HCT116 (cell line): ENCODE measurements at regions not wholly inside any gene's neighbourhood (a gene's known extent, or its start where the extent isn't known, plus 50 kb on each side); places are given as distances from the start of the nearest gene placed in this dataset.

Experiments used
- CTCF ChIP-seq, 3 experiments: fragments of 200-600 bp in 1 of 3; sonication (generic) in 1 of 3; IDR thresholded peaks in 2 of 3; conservative IDR thresholded peaks in 1 of 3; 2 replicates each; pipeline ENCODE4 v1.5.1; 2012 to 2017; ENCODE audit warnings: low read depth in 2 of 3, low read length in 2 of 3, antibody characterized with exemption in 1 of 3, borderline replicate concordance in 1 of 3, control low read depth in 1 of 3, mild to moderate bottlenecking in 1 of 3, mixed read lengths in 1 of 3, mixed run types in 1 of 3, moderate library complexity in 1 of 3; ENCODE audit not compliant: insufficient read depth in 1 of 3
- EGR1 ChIP-seq: IDR thresholded peaks from 2 replicates; pipeline ENCODE4 v1.6.1; 2012; ENCODE audit warnings: low read depth
- EZH2 ChIP-seq: fragments of 200-600 bp; sonication (generic); IDR thresholded peaks from 2 replicates; pipeline ENCODE4 v1.6.1; 2017; ENCODE audit warnings: antibody characterized with exemption, mixed run types
- MAX ChIP-seq: IDR thresholded peaks from 2 replicates; pipeline ENCODE4 v1.6.1; 2012
- POLR2A ChIP-seq: IDR thresholded peaks from 2 replicates; pipeline ENCODE4 v1.7.0; 2011; ENCODE audit warnings: borderline replicate concordance; ENCODE audit not compliant: insufficient read depth, insufficient read length; ENCODE audit errors: extremely low read depth
- POLR2AphosphoS5 ChIP-seq: IDR thresholded peaks from 2 replicates; pipeline ENCODE4 v1.6.1; 2011; ENCODE audit warnings: mild to moderate bottlenecking, low read depth, low read length, moderate library complexity
- REST ChIP-seq: IDR thresholded peaks from 2 replicates; pipeline ENCODE4 v1.6.1; 2012; ENCODE audit warnings: low read depth
- SIN3A ChIP-seq: IDR thresholded peaks from 2 replicates; pipeline ENCODE4 v1.6.1; 2012; ENCODE audit warnings: low read depth
- SP1 ChIP-seq: IDR thresholded peaks from 2 replicates; pipeline ENCODE4 v1.6.1; 2012; ENCODE audit warnings: low read depth
- SRF ChIP-seq: IDR thresholded peaks from 2 replicates; pipeline ENCODE4 v1.6.1; 2012; ENCODE audit warnings: low read depth
- TCF7L2 ChIP-seq: IDR thresholded peaks from 2 replicates; pipeline ENCODE4 v1.7.0; 2011; ENCODE audit warnings: borderline replicate concordance, inconsistent platforms; ENCODE audit not compliant: insufficient read depth, insufficient read length; ENCODE audit errors: extremely low read depth
- YY1 ChIP-seq: IDR thresholded peaks from 2 replicates; pipeline ENCODE4 v1.6.1; 2011; ENCODE audit warnings: low read length, low read depth, moderate library complexity, mild to moderate bottlenecking; ENCODE audit not compliant: insufficient replicate concordance; ENCODE audit errors: extremely low read depth
- ZBTB33 ChIP-seq: IDR thresholded peaks from 2 replicates; pipeline ENCODE4 v1.6.1; 2011; ENCODE audit warnings: mild to moderate bottlenecking, low read length, moderate library complexity; ENCODE audit not compliant: insufficient replicate concordance; ENCODE audit errors: extremely low read depth

- TF ChIP-seq POLR2A (no peak), CTCF (IDR thresholded peaks at IDR 0.05 in 2 of 3, conservative IDR thresholded peaks at IDR 0.05 in 1 of 3; ENCODE audit: borderline replicate concordance in 1 of 3, insufficient read depth in 1 of 3, low read depth in 2 of 3, low read length in 2 of 3) (no peak), YY1 (no peak), EZH2 (no peak), TCF7L2 (no peak), SRF (no peak), SIN3A (no peak), SP1 (no peak), POLR2AphosphoS5 (no peak), ZBTB33 (no peak), MAX (no peak), REST (no peak), EGR1 (no peak)
Measured at GRCh38 chr6:4705809-4706208, 70.4 kb upstream of the CDYL start.
